Stomach (tissue), 8 donors: ENCODE measurements at regions not wholly inside any gene's neighbourhood (a gene's known extent, or its start where the extent isn't known, plus 50 kb on each side); places are given as distances from the start of the nearest gene placed in this dataset.

Source experiments
- DNase-seq, 2 donors: peaks; one replicate each; pipeline versions ENCODE4 v3.0.0 to v3.0.0-alpha.2; 2013 to 2019
- H3K27ac ChIP-seq, 5 donors: fragments of 200-600 bp in 4 of 5; sonication (generic) in 4 of 5; one replicate each; pipeline ENCODE4 v1.5.1; 2013 to 2019; ENCODE audit warnings: mild to moderate bottlenecking in 1 of 5, moderate library complexity in 1 of 5
- H3K27me3 ChIP-seq, 3 donors: fragments of 200-600 bp; sonication (generic); one replicate each; pipeline ENCODE4 v1.5.1; 2017 to 2019; ENCODE audit warnings: mixed run types in 1 of 3
- H3K36me3 ChIP-seq, 4 donors: fragments of 200-600 bp; sonication (generic); 1 replicate in 3 of 4; 2 replicates in 1 of 4; pipeline ENCODE4 v1.5.1; 2016 to 2019
- H3K4me1 ChIP-seq, 4 donors: fragments of 200-600 bp; sonication (generic); one replicate each; pipeline ENCODE4 v1.5.1; 2016 to 2019
- H3K4me3 ChIP-seq, 4 donors: fragments of 200-600 bp; sonication (generic) in 3 of 4; one replicate each; pipeline ENCODE4 v1.5.1; 2016 to 2019; ENCODE audit warnings: mild to moderate bottlenecking in 1 of 4
- H3K9me3 ChIP-seq, 4 donors: fragments of 200-600 bp; sonication (generic); one replicate each; pipeline ENCODE4 v1.5.1; 2016 to 2019
- EP300 ChIP-seq: sonication (generic); formaldehyde crosslinking; IDR thresholded peaks from one replicate; pipeline ENCODE4 v1.6.1; 2017; ENCODE audit warnings: antibody characterized with exemption
- POLR2A ChIP-seq, 4 donors: fragments of 450-650 bp; IDR thresholded peaks; one replicate each; pipeline ENCODE4 v1.6.1; 2016; ENCODE audit warnings: antibody characterized with exemption in 4 of 4, control low read depth in 2 of 4, mild to moderate bottlenecking in 1 of 4, moderate library complexity in 1 of 4
- POLR2AphosphoS5 ChIP-seq, 3 donors: sonication (generic); formaldehyde crosslinking; IDR thresholded peaks; one replicate each; pipeline ENCODE4 v1.6.1; 2016; ENCODE audit warnings: antibody characterized with exemption in 3 of 3
- WGBS, 5 donors: extraction: QIAGEN DNeasy Blood & Tissue Kit in 3 of 5; methylation state at CpG; one replicate each; pipeline versions ENCODE4 v1.1.5 to v1.1.7; 2013 to 2018; 5-methylcytosine and 5-hydroxymethylcytosine counted together
- intact Hi-C: fragments of 100-400 bp; cut with DNase I; formaldehyde crosslinking; loops from one replicate; pipeline ENCODE4 v1.15.1; 2023; ENCODE audit warnings: low total_unique reads
- TF ChIP-seq, protein P1 (sequence below), 7 experiments: fragments of 450-650 bp in 4 of 7; fragments of 200-600 bp in 3 of 7; sonication (generic) in 3 of 7; IDR thresholded peaks; one replicate each; pipeline ENCODE4 v1.5.1; 2016 to 2019; ENCODE audit warnings: antibody characterized with exemption in 7 of 7, control low read depth in 2 of 7, mild to moderate bottlenecking in 1 of 7
- donor health status: healthy with polysubstance abuse.
- donor health status: Bipolar disorder and iron deficiency.
- donor health status: healthy.

DNA sequence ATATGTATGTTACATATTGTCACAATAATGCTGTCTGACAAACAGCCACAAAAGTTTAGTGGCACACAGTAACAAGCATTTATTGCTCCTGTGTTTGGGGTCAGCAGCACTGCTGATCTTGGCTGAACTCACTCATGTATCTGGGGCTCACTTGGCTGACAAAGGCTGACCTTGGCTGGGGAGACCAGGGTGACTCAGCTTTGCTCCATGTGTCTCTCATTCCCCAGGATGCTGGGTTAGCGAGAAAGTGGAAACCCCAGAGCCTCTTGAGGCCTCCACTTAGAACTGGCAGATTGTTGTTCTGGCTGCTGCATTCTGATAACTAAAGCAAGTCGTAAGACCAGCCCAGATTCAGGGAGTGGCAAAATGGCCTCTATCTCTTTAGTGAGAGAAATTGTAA is 217.3 kb upstream of the HABP2 start:
- no peaks in the 10 kb centered on the region for H3K27me3 ChIP-seq
- H3K9me3 ChIP-seq = no peaks in the 10 kb centered on the region
- TF ChIP-seq EP300 (no peak), POLR2AphosphoS5 (IDR thresholded peaks at IDR 0.05) (no peak), POLR2A (IDR thresholded peaks at IDR 0.05) (no peak)
- TF ChIP-seq, protein P1, sequence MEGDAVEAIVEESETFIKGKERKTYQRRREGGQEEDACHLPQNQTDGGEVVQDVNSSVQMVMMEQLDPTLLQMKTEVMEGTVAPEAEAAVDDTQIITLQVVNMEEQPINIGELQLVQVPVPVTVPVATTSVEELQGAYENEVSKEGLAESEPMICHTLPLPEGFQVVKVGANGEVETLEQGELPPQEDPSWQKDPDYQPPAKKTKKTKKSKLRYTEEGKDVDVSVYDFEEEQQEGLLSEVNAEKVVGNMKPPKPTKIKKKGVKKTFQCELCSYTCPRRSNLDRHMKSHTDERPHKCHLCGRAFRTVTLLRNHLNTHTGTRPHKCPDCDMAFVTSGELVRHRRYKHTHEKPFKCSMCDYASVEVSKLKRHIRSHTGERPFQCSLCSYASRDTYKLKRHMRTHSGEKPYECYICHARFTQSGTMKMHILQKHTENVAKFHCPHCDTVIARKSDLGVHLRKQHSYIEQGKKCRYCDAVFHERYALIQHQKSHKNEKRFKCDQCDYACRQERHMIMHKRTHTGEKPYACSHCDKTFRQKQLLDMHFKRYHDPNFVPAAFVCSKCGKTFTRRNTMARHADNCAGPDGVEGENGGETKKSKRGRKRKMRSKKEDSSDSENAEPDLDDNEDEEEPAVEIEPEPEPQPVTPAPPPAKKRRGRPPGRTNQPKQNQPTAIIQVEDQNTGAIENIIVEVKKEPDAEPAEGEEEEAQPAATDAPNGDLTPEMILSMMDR (IDR thresholded peaks at IDR 0.05) = no peak
- DNase-seq = no peak
- intact Hi-C loops = no loop called here
- H3K27ac ChIP-seq = no peak overlapping the region
- no peaks in the 10 kb centered on the region for H3K4me1 ChIP-seq
- WGBS, 5 donors = 71 to 86% (median 80%) methylated on average over 2 of the region's 2 CpGs
- H3K4me3 ChIP-seq = no peak overlapping the region
- no peaks in the 10 kb centered on the region for H3K36me3 ChIP-seq

DNA sequence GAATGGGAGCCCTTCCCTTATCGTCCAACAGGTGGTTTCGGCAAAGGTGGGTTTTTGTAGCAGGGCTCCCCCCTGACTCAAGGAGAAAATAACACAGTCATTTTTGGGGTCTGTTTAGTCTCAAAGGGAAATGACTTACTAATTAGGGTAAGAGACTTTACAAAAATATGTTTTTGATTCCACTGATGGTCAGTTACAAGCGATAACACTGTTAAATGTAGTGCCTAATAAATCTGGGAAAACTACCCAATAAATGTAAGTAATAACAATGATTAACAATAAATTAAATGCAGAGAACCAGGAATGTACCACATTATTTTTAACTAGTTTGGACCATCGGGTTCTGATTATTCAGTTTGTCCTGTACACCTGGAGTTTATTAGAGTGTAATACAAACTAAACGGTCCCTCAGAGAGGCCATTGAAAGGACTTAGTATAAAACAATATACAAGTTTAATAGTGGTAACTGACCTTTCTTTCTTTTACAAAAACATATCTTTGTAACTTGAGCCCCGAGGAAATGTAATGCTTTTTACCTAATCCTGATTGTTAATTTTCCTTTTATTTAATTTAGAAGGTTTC is 216.2 kb upstream of the HABP2 start:
- no peak for DNase-seq
- intact Hi-C loops = no loop called here
- Histone ChIP-seq H3K27me3 (no peaks in the 10 kb centered on the region), H3K4me1 (no peaks in the 10 kb centered on the region), H3K9me3 (no peaks in the 10 kb centered on the region), H3K4me3 (no peak overlapping the region), H3K36me3 (no peaks in the 10 kb centered on the region), H3K27ac (no peak overlapping the region)
- WGBS, 5 donors = 80 to 90% (median 85%) methylated on average over 6 of the region's 6 CpGs
- TF ChIP-seq, protein P1 (IDR thresholded peaks at IDR 0.05) = no peak
- TF ChIP-seq EP300 (no peak), POLR2A (IDR thresholded peaks at IDR 0.05) (no peak)

DNA sequence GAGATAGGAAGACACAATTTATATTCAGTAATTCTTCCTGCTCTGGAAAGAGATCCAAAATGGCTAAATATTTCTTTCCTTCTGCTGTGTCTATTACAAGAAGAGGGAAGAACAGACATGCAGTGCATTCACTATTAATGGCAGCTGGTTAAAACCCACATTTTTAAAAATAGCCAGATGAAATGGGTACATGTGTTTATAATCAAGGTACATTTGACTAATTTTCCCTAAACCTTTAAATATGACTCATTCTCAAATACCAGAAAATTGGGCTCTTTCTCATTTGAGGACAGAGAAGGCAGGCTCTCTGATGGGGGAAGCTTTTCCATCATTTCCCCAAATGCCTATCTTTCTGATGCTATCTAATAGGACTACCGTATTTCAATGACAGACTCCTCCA is 215.7 kb upstream of the HABP2 start:
- H3K27ac ChIP-seq = no peak overlapping the region
- WGBS, 5 donors = 71 to 94% (median 88%) methylated on average over 1 of the region's 1 CpG
- H3K36me3 ChIP-seq = no peaks in the 10 kb centered on the region
- H3K4me3 ChIP-seq = no peak overlapping the region
- TF ChIP-seq EP300 (no peak), POLR2A (IDR thresholded peaks at IDR 0.05) (no peak), POLR2AphosphoS5 (IDR thresholded peaks at IDR 0.05) (no peak)
- TF ChIP-seq, protein P1 (IDR thresholded peaks at IDR 0.05) = no peak
- H3K9me3 ChIP-seq = no peaks in the 10 kb centered on the region
- no peak for DNase-seq
- intact Hi-C loops = no loop called here
- H3K27me3 ChIP-seq = no peaks in the 10 kb centered on the region
- H3K4me1 ChIP-seq = no peaks in the 10 kb centered on the region

DNA sequence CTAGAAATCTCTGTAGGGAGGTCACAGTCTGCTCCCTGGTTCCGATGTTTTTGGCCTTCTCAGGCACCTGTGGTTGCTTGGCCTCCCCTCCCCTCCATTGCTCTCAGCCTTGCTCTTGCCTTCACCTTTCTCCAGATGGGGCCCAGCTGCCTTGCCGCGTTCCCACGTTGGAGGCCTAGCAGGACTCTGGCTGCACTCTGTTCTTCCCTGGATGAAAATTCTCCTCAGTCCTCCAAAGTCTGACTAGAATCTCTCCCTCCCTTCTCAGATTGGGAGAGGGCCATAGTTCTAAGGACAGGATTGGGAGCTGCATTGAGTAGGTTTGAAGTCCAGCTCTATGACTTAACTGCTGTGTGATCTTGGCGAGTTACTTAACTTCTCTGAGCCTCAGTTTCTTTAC is 213.7 kb upstream of the HABP2 start:
- no peak for DNase-seq
- no peak overlapping the region for H3K27ac ChIP-seq
- WGBS, 5 donors = 87 to 96% (median 92%) methylated on average over 4 to 5 of the region's 5 CpGs
- TF ChIP-seq EP300 (no peak), POLR2AphosphoS5 (IDR thresholded peaks at IDR 0.05) (no peak), POLR2A (IDR thresholded peaks at IDR 0.05) (no peak)
- TF ChIP-seq, protein P1 (IDR thresholded peaks at IDR 0.05) = no peak
- H3K27me3 ChIP-seq = no peaks in the 10 kb centered on the region
- H3K9me3 ChIP-seq = no peaks in the 10 kb centered on the region
- intact Hi-C loops = no loop called here
- H3K4me1 ChIP-seq = no peaks in the 10 kb centered on the region
- H3K36me3 ChIP-seq = no peaks in the 10 kb centered on the region
- no peak overlapping the region for H3K4me3 ChIP-seq
